ENCODE measurements at regions not wholly inside any gene's neighbourhood (a gene's known extent, or its start where the extent isn't known, plus 50 kb on each side); places are given as distances from the start of the nearest gene placed in this dataset.

- H3K36me3 ChIP-seq (ENCODE audit: insufficient read depth, low read length) = no peaks in the 10 kb centered on the region
- H3K4me3 ChIP-seq (ENCODE audit: insufficient read depth, low read length) = no peak overlapping the region
- H2AFZ ChIP-seq (ENCODE audit: low read length) = no peak overlapping the region
- no peak for DNase-seq (ENCODE audit: insufficient read length, low spot score, missing footprints)
- no peaks in the 10 kb centered on the region for H4K20me1 ChIP-seq (ENCODE audit: insufficient read depth, low read length)
- TF ChIP-seq, protein P1, sequence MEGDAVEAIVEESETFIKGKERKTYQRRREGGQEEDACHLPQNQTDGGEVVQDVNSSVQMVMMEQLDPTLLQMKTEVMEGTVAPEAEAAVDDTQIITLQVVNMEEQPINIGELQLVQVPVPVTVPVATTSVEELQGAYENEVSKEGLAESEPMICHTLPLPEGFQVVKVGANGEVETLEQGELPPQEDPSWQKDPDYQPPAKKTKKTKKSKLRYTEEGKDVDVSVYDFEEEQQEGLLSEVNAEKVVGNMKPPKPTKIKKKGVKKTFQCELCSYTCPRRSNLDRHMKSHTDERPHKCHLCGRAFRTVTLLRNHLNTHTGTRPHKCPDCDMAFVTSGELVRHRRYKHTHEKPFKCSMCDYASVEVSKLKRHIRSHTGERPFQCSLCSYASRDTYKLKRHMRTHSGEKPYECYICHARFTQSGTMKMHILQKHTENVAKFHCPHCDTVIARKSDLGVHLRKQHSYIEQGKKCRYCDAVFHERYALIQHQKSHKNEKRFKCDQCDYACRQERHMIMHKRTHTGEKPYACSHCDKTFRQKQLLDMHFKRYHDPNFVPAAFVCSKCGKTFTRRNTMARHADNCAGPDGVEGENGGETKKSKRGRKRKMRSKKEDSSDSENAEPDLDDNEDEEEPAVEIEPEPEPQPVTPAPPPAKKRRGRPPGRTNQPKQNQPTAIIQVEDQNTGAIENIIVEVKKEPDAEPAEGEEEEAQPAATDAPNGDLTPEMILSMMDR (IDR thresholded peaks at IDR 0.05; ENCODE audit: extremely low read depth, low read depth, low read length) = peak; percentile 30
- H3K27ac ChIP-seq (ENCODE audit: low read depth, low read length) = no peak overlapping the region
- no peaks in the 10 kb centered on the region for H3K4me1 ChIP-seq (ENCODE audit: insufficient read depth, low read length)
- no peaks in the 10 kb centered on the region for H3K9me3 ChIP-seq (ENCODE audit: low read depth, low read length)
- no peaks in the 10 kb centered on the region for H3K27me3 ChIP-seq (ENCODE audit: insufficient read depth, low read length)
- H3K79me2 ChIP-seq (ENCODE audit: insufficient read depth, low read length) = no peaks in the 10 kb centered on the region
- H3K4me2 ChIP-seq (ENCODE audit: insufficient read depth, low read length) = no peak overlapping the region
Observed at GRCh38 chr3:104610730-104611652, 755.7 kb upstream of the ALCAM start.

- Histone ChIP-seq H3K36me3 (ENCODE audit: insufficient read depth, low read length) (no peaks in the 10 kb centered on the region), H3K79me2 (ENCODE audit: insufficient read depth, low read length) (no peaks in the 10 kb centered on the region), H3K27ac (ENCODE audit: low read depth, low read length) (no peak overlapping the region), H3K4me2 (ENCODE audit: insufficient read depth, low read length) (no peak overlapping the region), H3K9me3 (ENCODE audit: low read depth, low read length) (no peaks in the 10 kb centered on the region), H3K4me3 (ENCODE audit: insufficient read depth, low read length) (no peak overlapping the region), H4K20me1 (ENCODE audit: insufficient read depth, low read length) (no peaks in the 10 kb centered on the region), H3K27me3 (ENCODE audit: insufficient read depth, low read length) (no peaks in the 10 kb centered on the region), H3K4me1 (ENCODE audit: insufficient read depth, low read length) (no peaks in the 10 kb centered on the region), H2AFZ (ENCODE audit: low read length) (no peak overlapping the region)
- DNase-seq (ENCODE audit: insufficient read length, low spot score, missing footprints) = no peak
- TF ChIP-seq, protein P1 (IDR thresholded peaks at IDR 0.05; ENCODE audit: extremely low read depth, low read depth, low read length) = no peak
Observed at GRCh38 chr3:104612218-104612617, 754.5 kb upstream of the ALCAM start.

DNA sequence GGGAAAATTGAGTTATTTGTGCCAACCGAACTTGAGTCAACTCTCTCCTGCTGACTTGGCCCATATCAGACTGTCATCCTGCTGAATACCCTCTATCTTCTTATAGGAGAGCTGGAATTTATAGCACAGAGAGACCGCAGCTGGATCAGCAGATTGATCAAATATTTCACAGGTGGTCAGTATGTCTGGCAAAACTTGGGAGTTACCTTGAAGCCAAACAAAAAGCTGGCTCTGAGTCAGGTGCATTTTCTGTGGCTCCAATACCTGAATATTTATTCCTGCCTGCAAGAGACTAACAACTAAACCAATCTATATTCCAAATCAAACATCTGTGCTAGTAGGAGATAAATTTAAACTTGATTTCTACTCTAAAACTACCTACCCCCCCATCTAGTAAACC is 752.1 kb upstream of the ALCAM start:
- Histone ChIP-seq H3K4me2 (ENCODE audit: insufficient read depth, low read length) (no peak overlapping the region), H3K27ac (ENCODE audit: low read depth, low read length) (no peak overlapping the region), H4K20me1 (ENCODE audit: insufficient read depth, low read length) (no peaks in the 10 kb centered on the region), H2AFZ (ENCODE audit: low read length) (no peak overlapping the region), H3K27me3 (ENCODE audit: insufficient read depth, low read length) (no peaks in the 10 kb centered on the region), H3K9me3 (ENCODE audit: low read depth, low read length) (no peaks in the 10 kb centered on the region), H3K4me3 (ENCODE audit: insufficient read depth, low read length) (no peak overlapping the region), H3K36me3 (ENCODE audit: insufficient read depth, low read length) (no peaks in the 10 kb centered on the region), H3K79me2 (ENCODE audit: insufficient read depth, low read length) (no peaks in the 10 kb centered on the region), H3K4me1 (ENCODE audit: insufficient read depth, low read length) (no peaks in the 10 kb centered on the region)
- TF ChIP-seq, protein P1 (IDR thresholded peaks at IDR 0.05; ENCODE audit: extremely low read depth, low read depth, low read length) = no peak
- no peak for DNase-seq (ENCODE audit: insufficient read length, low spot score, missing footprints)

GRCh38 chr3:104628185-104628789 is 738.4 kb upstream of the ALCAM start:
- Histone ChIP-seq H3K9me3 (ENCODE audit: low read depth, low read length) (no peaks in the 10 kb centered on the region), H3K4me2 (ENCODE audit: insufficient read depth, low read length) (peak overlapping the region; percentile 69), H3K4me3 (ENCODE audit: insufficient read depth, low read length) (no peak overlapping the region), H3K36me3 (ENCODE audit: insufficient read depth, low read length) (no peaks in the 10 kb centered on the region), H3K27ac (ENCODE audit: low read depth, low read length) (peak overlapping the region; percentile 68), H3K4me1 (ENCODE audit: insufficient read depth, low read length) (peaks cover 19% of the 10 kb centered on the region), H2AFZ (ENCODE audit: low read length) (peak overlapping the region; percentile 20), H4K20me1 (ENCODE audit: insufficient read depth, low read length) (no peaks in the 10 kb centered on the region), H3K27me3 (ENCODE audit: insufficient read depth, low read length) (no peaks in the 10 kb centered on the region), H3K79me2 (ENCODE audit: insufficient read depth, low read length) (no peaks in the 10 kb centered on the region)
- TF ChIP-seq, protein P1 (IDR thresholded peaks at IDR 0.05; ENCODE audit: extremely low read depth, low read depth, low read length) = peak; percentile 78
- DNase-seq (ENCODE audit: insufficient read length, low spot score, missing footprints) = peak; percentile 80

Data from osteoblast (primary cell).